ENCODE measurements at regions not wholly inside any gene's neighbourhood (a gene's known extent, or its start where the extent isn't known, plus 50 kb on each side); places are given as distances from the start of the nearest gene placed in this dataset.

GRCh38 chr11:87473174-87473573, 435.4 kb downstream of the TMEM135 start:
- H3K4me3 ChIP-seq, result no peak overlapping the region
- H3K36me3 ChIP-seq, result no peaks in the 10 kb centered on the region
- no peak for TF ChIP-seq POLR2AphosphoS5 (IDR thresholded peaks at IDR 0.05)
- no peak for ATAC-seq
- H3K4me1 ChIP-seq, result no peaks in the 10 kb centered on the region
- 67% methylated on average over 1 of the region's 1 CpG; no CpG with 5 or more reads in 1 of the 2 donors for WGBS, 2 donors (ENCODE audit: low coverage in 1 of 2)
- no peaks in the 10 kb centered on the region for H3K27me3 ChIP-seq
- H3K9me3 ChIP-seq, result no peaks in the 10 kb centered on the region
- H3K27ac ChIP-seq, result no peak overlapping the region

- no peak for TF ChIP-seq EP300 (IDR thresholded peaks at IDR 0.05)
- TF ChIP-seq POLR2A (IDR thresholded peaks at IDR 0.05), result no peak
- TF ChIP-seq POLR2AphosphoS5 (IDR thresholded peaks at IDR 0.05), result peak; percentile 17
- TF ChIP-seq CTCF (IDR thresholded peaks at IDR 0.05), result no peak
- Histone ChIP-seq H3K4me1 (peaks cover 0 to 7% (median 2%) of the 10 kb centered on the region in 3 donors), H3K36me3 (no peaks in the 10 kb centered on the region), H3K27me3 (no peaks in the 10 kb centered on the region), H3K9me3 (no peaks in the 10 kb centered on the region), H3K27ac (no peak overlapping the region), H3K4me3 (no peak overlapping the region)
- WGBS, 2 donors (ENCODE audit: low coverage in 1 of 2), result 7% methylated on average over 2 of the region's 2 CpGs; no CpG with 5 or more reads in 1 of the 2 donors
- ATAC-seq, result peak; percentile 83
Observed at GRCh38 chr11:87466223-87466622, 428.5 kb downstream of the TMEM135 start.

- ATAC-seq, result no peak
- Histone ChIP-seq H3K27ac (no peak overlapping the region), H3K27me3 (no peaks in the 10 kb centered on the region), H3K36me3 (no peaks in the 10 kb centered on the region), H3K9me3 (no peaks in the 10 kb centered on the region), H3K4me3 (no peak overlapping the region), H3K4me1 (peaks cover 0 to 7% (median 2%) of the 10 kb centered on the region in 3 donors)
- no peak for TF ChIP-seq POLR2A (IDR thresholded peaks at IDR 0.05)
- TF ChIP-seq EP300 (IDR thresholded peaks at IDR 0.05), result no peak
- WGBS, 2 donors (ENCODE audit: low coverage in 1 of 2), result 43 to 45% methylated on average over 3 to 4 of the region's 4 CpGs
Observed at GRCh38 chr11:87465716-87466115, 428.0 kb downstream of the TMEM135 start.

GRCh38 chr11:87463486-87464102, 425.9 kb downstream of the TMEM135 start:
- Histone ChIP-seq H3K27ac (no peak overlapping the region), H3K4me1 (peaks cover 0 to 7% (median 2%) of the 10 kb centered on the region in 3 donors), H3K36me3 (no peaks in the 10 kb centered on the region), H3K27me3 (no peaks in the 10 kb centered on the region), H3K9me3 (no peaks in the 10 kb centered on the region), H3K4me3 (no peak overlapping the region)
- peak in 2 of 4 experiments; percentile 21 to 34 for TF ChIP-seq CTCF (IDR thresholded peaks at IDR 0.05)
- TF ChIP-seq POLR2AphosphoS5 (IDR thresholded peaks at IDR 0.05), result no peak
- no peak for ATAC-seq
- 76 to 94% methylated on average over 2 to 4 of the region's 4 CpGs for WGBS, 2 donors (ENCODE audit: low coverage in 1 of 2)

- H3K4me3 ChIP-seq, result no peak overlapping the region
- H3K9me3 ChIP-seq, result no peaks in the 10 kb centered on the region
- WGBS, 2 donors (ENCODE audit: low coverage in 1 of 2), result 67 to 80% methylated on average over 1 of the region's 1 CpG
- no peaks in the 10 kb centered on the region for H3K27me3 ChIP-seq
- ATAC-seq, result no peak
- no peaks in the 10 kb centered on the region for H3K36me3 ChIP-seq
- H3K27ac ChIP-seq, result no peak overlapping the region
- TF ChIP-seq POLR2A (IDR thresholded peaks at IDR 0.05) (no peak), EP300 (IDR thresholded peaks at IDR 0.05) (no peak), POLR2AphosphoS5 (IDR thresholded peaks at IDR 0.05) (no peak), CTCF (IDR thresholded peaks at IDR 0.05) (no peak)
- H3K4me1 ChIP-seq, result peaks cover 0 to 7% (median 2%) of the 10 kb centered on the region in 3 donors
Observed at GRCh38 chr11:87462171-87462570, 424.4 kb downstream of the TMEM135 start.

- H3K27ac ChIP-seq, result no peak overlapping the region
- no peak overlapping the region for H3K4me3 ChIP-seq
- ATAC-seq, result no peak
- no peak for TF ChIP-seq EP300 (IDR thresholded peaks at IDR 0.05)
- no peak for TF ChIP-seq POLR2A (IDR thresholded peaks at IDR 0.05)
- no peak for TF ChIP-seq CTCF (IDR thresholded peaks at IDR 0.05)
- no peak for TF ChIP-seq POLR2AphosphoS5 (IDR thresholded peaks at IDR 0.05)
- peaks cover 0 to 7% (median 2%) of the 10 kb centered on the region in 3 donors for H3K4me1 ChIP-seq
- no peaks in the 10 kb centered on the region for H3K27me3 ChIP-seq
- H3K9me3 ChIP-seq, result no peaks in the 10 kb centered on the region
- WGBS, 2 donors (ENCODE audit: low coverage in 1 of 2), result 93% methylated on average over 4 of the region's 4 CpGs; no CpG with 5 or more reads in 1 of the 2 donors
- no peaks in the 10 kb centered on the region for H3K36me3 ChIP-seq
Observed at GRCh38 chr11:87460842-87461637, 423.3 kb downstream of the TMEM135 start.

All from gastroesophageal sphincter (tissue), 4 donors.